GM23338 (cell line): ENCODE measurements at regions not wholly inside any gene's neighbourhood (a gene's known extent, or its start where the extent isn't known, plus 50 kb on each side); places are given as distances from the start of the nearest gene placed in this dataset.

Experiments
- CREB1 ChIP-seq: fragments of 250-450 bp; sonication (Bioruptor Pico); IDR thresholded peaks from 2 replicates; pipeline ENCODE4 v1.5.0; 2020; ENCODE audit warnings: low read depth, mild to moderate bottlenecking, moderate library complexity
- ETS1 ChIP-seq: IDR thresholded peaks from 2 replicates; pipeline ENCODE4 v1.6.1; 2016; ENCODE audit warnings: antibody characterized with exemption
- EZH2 ChIP-seq: fragments of 200-600 bp; sonication (generic); IDR thresholded peaks from one replicate; pipeline ENCODE4 v1.8.0; 2017; ENCODE audit warnings: antibody characterized with exemption, mild to moderate bottlenecking, low read depth; ENCODE audit not compliant: unreplicated experiment
- EZH2phosphoT487 ChIP-seq: fragments of 200-600 bp; sonication (generic); IDR thresholded peaks from one replicate; pipeline ENCODE4 v1.8.1; 2018; ENCODE audit warnings: antibody characterized with exemption; ENCODE audit not compliant: unreplicated experiment
- JUNB ChIP-seq: IDR thresholded peaks from one replicate; pipeline ENCODE4 v1.6.1; 2016; ENCODE audit warnings: antibody characterized with exemption; ENCODE audit not compliant: unreplicated experiment
- NANOG ChIP-seq: IDR thresholded peaks from 2 replicates; pipeline ENCODE4 v1.6.1; 2016; ENCODE audit warnings: antibody characterized with exemption, borderline replicate concordance
- POLR2AphosphoS5 ChIP-seq: IDR thresholded peaks from 2 replicates; pipeline ENCODE4 v1.6.1; 2016; ENCODE audit warnings: antibody characterized with exemption, low read depth
- STAT1 ChIP-seq: IDR thresholded peaks from one replicate; pipeline ENCODE4 v1.6.1; 2016; ENCODE audit warnings: antibody characterized with exemption; ENCODE audit not compliant: unreplicated experiment
- ZNF114 ChIP-seq: fragments of 250-450 bp; sonication (Bioruptor Pico); IDR thresholded peaks from 2 replicates; pipeline ENCODE4 v1.5.0; 2020; ENCODE audit warnings: mild to moderate bottlenecking, moderate library complexity
- ZNF462 ChIP-seq: fragments of 250-450 bp; sonication (Bioruptor Pico); IDR thresholded peaks from 2 replicates; pipeline ENCODE4 v1.5.0; 2020; ENCODE audit warnings: mild to moderate bottlenecking, moderate library complexity
- TF ChIP-seq, protein P1 (sequence below), 2 experiments: fragments of 200-600 bp in 1 of 2; sonication (generic) in 1 of 2; conservative IDR thresholded peaks; 2 replicates each; pipeline versions ENCODE4 v1.5.1 to v1.6.1; 2016 to 2017; ENCODE audit warnings: antibody characterized with exemption in 2 of 2, low read depth in 2 of 2, mild to moderate bottlenecking in 2 of 2, moderate library complexity in 1 of 2
- TF ChIP-seq, protein P2 (sequence below): IDR thresholded peaks from one replicate; pipeline ENCODE4 v1.6.1; 2018; ENCODE audit warnings: antibody characterized with exemption; ENCODE audit not compliant: unreplicated experiment

GRCh38 chr5:23139338-23140171, 286.4 kb upstream of the CDH12 start:
- TF ChIP-seq, protein P1, sequence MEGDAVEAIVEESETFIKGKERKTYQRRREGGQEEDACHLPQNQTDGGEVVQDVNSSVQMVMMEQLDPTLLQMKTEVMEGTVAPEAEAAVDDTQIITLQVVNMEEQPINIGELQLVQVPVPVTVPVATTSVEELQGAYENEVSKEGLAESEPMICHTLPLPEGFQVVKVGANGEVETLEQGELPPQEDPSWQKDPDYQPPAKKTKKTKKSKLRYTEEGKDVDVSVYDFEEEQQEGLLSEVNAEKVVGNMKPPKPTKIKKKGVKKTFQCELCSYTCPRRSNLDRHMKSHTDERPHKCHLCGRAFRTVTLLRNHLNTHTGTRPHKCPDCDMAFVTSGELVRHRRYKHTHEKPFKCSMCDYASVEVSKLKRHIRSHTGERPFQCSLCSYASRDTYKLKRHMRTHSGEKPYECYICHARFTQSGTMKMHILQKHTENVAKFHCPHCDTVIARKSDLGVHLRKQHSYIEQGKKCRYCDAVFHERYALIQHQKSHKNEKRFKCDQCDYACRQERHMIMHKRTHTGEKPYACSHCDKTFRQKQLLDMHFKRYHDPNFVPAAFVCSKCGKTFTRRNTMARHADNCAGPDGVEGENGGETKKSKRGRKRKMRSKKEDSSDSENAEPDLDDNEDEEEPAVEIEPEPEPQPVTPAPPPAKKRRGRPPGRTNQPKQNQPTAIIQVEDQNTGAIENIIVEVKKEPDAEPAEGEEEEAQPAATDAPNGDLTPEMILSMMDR (conservative IDR thresholded peaks at IDR 0.05; ENCODE audit: low read depth in 2 of 2), result peak; percentile 65 to 67
- TF ChIP-seq CREB1 (CRISPR knock-in tag) (no peak), POLR2AphosphoS5 (no peak), EZH2phosphoT487 (no peak), EZH2 (no peak), JUNB (no peak), ETS1 (no peak), NANOG (no peak), STAT1 (no peak), ZNF114 (no peak), ZNF462 (CRISPR knock-in tag) (no peak)
- TF ChIP-seq, protein P2, sequence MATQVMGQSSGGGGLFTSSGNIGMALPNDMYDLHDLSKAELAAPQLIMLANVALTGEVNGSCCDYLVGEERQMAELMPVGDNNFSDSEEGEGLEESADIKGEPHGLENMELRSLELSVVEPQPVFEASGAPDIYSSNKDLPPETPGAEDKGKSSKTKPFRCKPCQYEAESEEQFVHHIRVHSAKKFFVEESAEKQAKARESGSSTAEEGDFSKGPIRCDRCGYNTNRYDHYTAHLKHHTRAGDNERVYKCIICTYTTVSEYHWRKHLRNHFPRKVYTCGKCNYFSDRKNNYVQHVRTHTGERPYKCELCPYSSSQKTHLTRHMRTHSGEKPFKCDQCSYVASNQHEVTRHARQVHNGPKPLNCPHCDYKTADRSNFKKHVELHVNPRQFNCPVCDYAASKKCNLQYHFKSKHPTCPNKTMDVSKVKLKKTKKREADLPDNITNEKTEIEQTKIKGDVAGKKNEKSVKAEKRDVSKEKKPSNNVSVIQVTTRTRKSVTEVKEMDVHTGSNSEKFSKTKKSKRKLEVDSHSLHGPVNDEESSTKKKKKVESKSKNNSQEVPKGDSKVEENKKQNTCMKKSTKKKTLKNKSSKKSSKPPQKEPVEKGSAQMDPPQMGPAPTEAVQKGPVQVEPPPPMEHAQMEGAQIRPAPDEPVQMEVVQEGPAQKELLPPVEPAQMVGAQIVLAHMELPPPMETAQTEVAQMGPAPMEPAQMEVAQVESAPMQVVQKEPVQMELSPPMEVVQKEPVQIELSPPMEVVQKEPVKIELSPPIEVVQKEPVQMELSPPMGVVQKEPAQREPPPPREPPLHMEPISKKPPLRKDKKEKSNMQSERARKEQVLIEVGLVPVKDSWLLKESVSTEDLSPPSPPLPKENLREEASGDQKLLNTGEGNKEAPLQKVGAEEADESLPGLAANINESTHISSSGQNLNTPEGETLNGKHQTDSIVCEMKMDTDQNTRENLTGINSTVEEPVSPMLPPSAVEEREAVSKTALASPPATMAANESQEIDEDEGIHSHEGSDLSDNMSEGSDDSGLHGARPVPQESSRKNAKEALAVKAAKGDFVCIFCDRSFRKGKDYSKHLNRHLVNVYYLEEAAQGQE, result no peak
